ENCODE measurements at regions not wholly inside any gene's neighbourhood (a gene's known extent, or its start where the extent isn't known, plus 50 kb on each side); places are given as distances from the start of the nearest gene placed in this dataset.

- no peak overlapping the region for H3K9ac ChIP-seq (ENCODE audit: low read depth, low read length)
- intact Hi-C loops (cut with micrococcal nuclease) = no loop called here
- no peak overlapping the region for H3K56ac ChIP-seq (ENCODE audit: extremely low read depth, insufficient read depth, low read length)
- H3K36me3 ChIP-seq (ENCODE audit: control insufficient read depth, insufficient read depth, low read length) = no peaks in the 10 kb centered on the region
- POLR2A ChIA-PET (ENCODE audit: unreplicated experiment) = no interaction called here
- no peak overlapping the region for H4K8ac ChIP-seq (ENCODE audit: low read depth in 2 of 2, low read length in 2 of 2)
- no peak overlapping the region for H3K14ac ChIP-seq (replicated peaks; ENCODE audit: low read depth, low read length)
- CTCF ChIA-PET = no interaction called here
- no peak for DNase-seq
- no peak overlapping the region for H2BK20ac ChIP-seq (ENCODE audit: low read depth, low read length)
- no peak overlapping the region for H3K4me3 ChIP-seq (ENCODE audit: insufficient read depth, low read depth, low read length)
- no peak overlapping the region for H3K4ac ChIP-seq (ENCODE audit: low read depth, low read length)
- H3K18ac ChIP-seq (ENCODE audit: low read depth, low read length) = no peak overlapping the region
- TF ChIP-seq USF2 (IDR thresholded peaks at IDR 0.05; ENCODE audit: low read depth, low read length) (no peak), CEBPB (IDR thresholded peaks at IDR 0.05; ENCODE audit: low read depth, low read length) (no peak), MXI1 (IDR thresholded peaks at IDR 0.05; ENCODE audit: borderline replicate concordance, low read depth, low read length) (no peak), MAZ (IDR thresholded peaks at IDR 0.05; ENCODE audit: borderline replicate concordance, low read depth, low read length) (no peak), CTCF (conservative IDR thresholded peaks at IDR 0.05; ENCODE audit: low read depth, low read length) (no peak), RCOR1 (IDR thresholded peaks at IDR 0.05; ENCODE audit: insufficient replicate concordance, low read length) (no peak), MAFK (IDR thresholded peaks at IDR 0.05; ENCODE audit: low read depth, low read length) (no peak), POLR2A (IDR thresholded peaks at IDR 0.05; ENCODE audit: low read depth, low read length) (no peak), RAD21 (IDR thresholded peaks at IDR 0.05; ENCODE audit: low read length) (no peak), FOS (IDR thresholded peaks at IDR 0.05; ENCODE audit: low read depth, low read length) (no peak), SMC3 (IDR thresholded peaks at IDR 0.05; ENCODE audit: low read depth, low read length) (no peak), CHD1 (IDR thresholded peaks at IDR 0.05; ENCODE audit: low read depth, low read length) (no peak), ELK1 (IDR thresholded peaks at IDR 0.05; ENCODE audit: borderline replicate concordance, low read depth, low read length) (no peak), RFX5 (IDR thresholded peaks at IDR 0.05; ENCODE audit: low read depth, low read length) (no peak), BHLHE40 (IDR thresholded peaks at IDR 0.05; ENCODE audit: low read depth, low read length) (no peak)
- H3K4me2 ChIP-seq (ENCODE audit: low read depth, low read length) = no peak overlapping the region
- H2BK120ac ChIP-seq (ENCODE audit: low read depth, low read length) = no peak overlapping the region
- no peak overlapping the region for H2BK15ac ChIP-seq (ENCODE audit: low read depth, low read length)
- H3K79me1 ChIP-seq (ENCODE audit: low read depth in 1 of 2, low read length in 2 of 2) = no peaks in the 10 kb centered on the region
- no peak overlapping the region for H3K27ac ChIP-seq (ENCODE audit: insufficient read depth, low read length)
- no peak overlapping the region for H2AK9ac ChIP-seq (replicated peaks; ENCODE audit: low read depth, low read length, poor library complexity)
- no peak for ATAC-seq (ENCODE audit: low read depth)
- H2BK5ac ChIP-seq (ENCODE audit: low read depth, low read length, poor library complexity, severe bottlenecking) = no peak overlapping the region
- H3K9me1 ChIP-seq (ENCODE audit: insufficient read depth, low read length) = no peaks in the 10 kb centered on the region
- H3K27me3 ChIP-seq (ENCODE audit: control insufficient read depth, insufficient read depth, low read length) = no peaks in the 10 kb centered on the region
- no peak overlapping the region for H2AFZ ChIP-seq (replicated peaks; ENCODE audit: low read length, poor library complexity)
- H3K23ac ChIP-seq (ENCODE audit: low read depth, low read length) = no peak overlapping the region
- no CpG with 5 or more reads among the region's 1 CpG for WGBS, 2 experiments (ENCODE audit: extremely low coverage in 2 of 2, insufficient read length in 1 of 2)
- no peaks in the 10 kb centered on the region for H3K4me1 ChIP-seq (ENCODE audit: control insufficient read depth, insufficient read depth, low read length)
- no peaks in the 10 kb centered on the region for H4K20me1 ChIP-seq (ENCODE audit: insufficient read depth, low read length)
- peaks cover 29% of the 10 kb centered on the region for H3K9me3 ChIP-seq (ENCODE audit: control insufficient read depth, insufficient read depth, low read length)
- H2AK5ac ChIP-seq (ENCODE audit: low read depth, low read length) = no peak overlapping the region
- no peak overlapping the region for H4K5ac ChIP-seq (ENCODE audit: low read depth, low read length)
- BruUV-seq (replicated peaks) = no TSS peak
- H4K91ac ChIP-seq (ENCODE audit: insufficient read depth, low read depth, low read length) = no peak overlapping the region
- in situ Hi-C loops (cut with MboI; ENCODE audit: low sequenced_read_pairs) = no loop called here
- dilution Hi-C loops (cut with HindIII; ENCODE audit: low sequenced_read_pairs, unreplicated experiment) = no loop called here
Measured at GRCh38 chr7:156184164-156184563, 371.9 kb upstream of the SHH start.
